MM.1S (cell line): ENCODE measurements at regions not wholly inside any gene's neighbourhood (a gene's known extent, or its start where the extent isn't known, plus 50 kb on each side); places are given as distances from the start of the nearest gene placed in this dataset.

ENCODE experiments used
- DNase-seq: peaks from one replicate; pipeline ENCODE4 v3.0.0-alpha.2; 2015
- H2AFZ ChIP-seq: fragments of 300-600 bp; sonication (generic); 2 replicates; pipeline ENCODE4 v1.6.0; 2016; ENCODE audit warnings: antibody characterized with exemption, low read length
- H3F3A ChIP-seq: fragments of 300-600 bp; sonication (generic); 2 replicates; pipeline ENCODE4 v1.6.1; 2016; ENCODE audit warnings: mild to moderate bottlenecking, antibody characterized with exemption, low read length, moderate library complexity, mixed read lengths; ENCODE audit not compliant: insufficient read depth
- H3K27ac ChIP-seq: fragments of 300-600 bp; sonication (generic); 2 replicates; pipeline ENCODE4 v1.5.1; 2016; ENCODE audit warnings: mild to moderate bottlenecking, low read length
- H3K27me3 ChIP-seq: fragments of 300-600 bp; sonication (generic); replicated peaks from 2 replicates; pipeline ENCODE4 v1.6.0; 2016; ENCODE audit warnings: low read length; ENCODE audit not compliant: insufficient read depth
- H3K36me3 ChIP-seq: fragments of 300-600 bp; sonication (generic); replicated peaks from 2 replicates; pipeline ENCODE4 v1.6.1; 2016; ENCODE audit warnings: mild to moderate bottlenecking, low read length, mixed read lengths; ENCODE audit not compliant: insufficient read depth
- H3K4me1 ChIP-seq: fragments of 300-600 bp; sonication (generic); 2 replicates; pipeline ENCODE4 v1.6.1; 2016; ENCODE audit warnings: low read length, mixed read lengths
- H3K4me2 ChIP-seq: fragments of 300-600 bp; sonication (generic); 2 replicates; pipeline ENCODE4 v1.6.0; 2016; ENCODE audit warnings: low read depth, low read length
- H3K4me3 ChIP-seq: fragments of 300-600 bp; sonication (generic); 2 replicates; pipeline ENCODE4 v1.5.1; 2016; ENCODE audit warnings: low read length, mixed read lengths
- H3K79me2 ChIP-seq: fragments of 300-600 bp; sonication (generic); 2 replicates; pipeline ENCODE4 v1.6.1; 2016; ENCODE audit warnings: mixed run types, low read length, mixed read lengths
- H3K9ac ChIP-seq: fragments of 300-600 bp; sonication (generic); 2 replicates; pipeline ENCODE4 v1.6.1; 2016; ENCODE audit warnings: low read length, mixed read lengths
- H3K9me2 ChIP-seq: fragments of 300-600 bp; sonication (generic); replicated peaks from 2 replicates; pipeline ENCODE4 v1.6.1; 2016; ENCODE audit warnings: mild to moderate bottlenecking, low read length, mixed read lengths; ENCODE audit not compliant: insufficient read depth
- H3K9me3 ChIP-seq: fragments of 300-600 bp; sonication (generic); replicated peaks from 2 replicates; pipeline ENCODE4 v1.6.1; 2016; ENCODE audit warnings: mild to moderate bottlenecking, low read length, mixed read lengths; ENCODE audit not compliant: insufficient read depth
- H4K20me1 ChIP-seq: fragments of 300-600 bp; sonication (generic); 2 replicates; pipeline ENCODE4 v1.6.1; 2016; ENCODE audit warnings: mild to moderate bottlenecking, low read length, moderate library complexity, mixed read lengths; ENCODE audit not compliant: insufficient read depth
- CTCF ChIP-seq: fragments of 300-600 bp; sonication (generic); IDR thresholded peaks from 2 replicates; pipeline ENCODE4 v1.5.1; 2016; ENCODE audit warnings: antibody characterized with exemption, low read length, mixed read lengths
- EZH2 ChIP-seq: fragments of 300-600 bp; sonication (generic); optimal IDR thresholded peaks from 2 replicates; pipeline ENCODE3; 2017; ENCODE audit warnings: low read depth, mild to moderate bottlenecking, antibody characterized with exemption, low read length, mixed read lengths
- EZH2phosphoT487 ChIP-seq: fragments of 300-600 bp; sonication (generic); IDR thresholded peaks from 2 replicates; pipeline ENCODE4 v1.6.1; 2018; ENCODE audit warnings: antibody characterized with exemption, low read length

- no peaks in the 10 kb centered on the region for H3K4me1 ChIP-seq
Measured at GRCh38 chr4:154033921-154034320, 245.0 kb upstream of the SFRP2 start.

GRCh38 chr4:154032914-154033313 is 244.0 kb upstream of the SFRP2 start:
- no peak for DNase-seq
- H3K9me3 ChIP-seq: no peaks in the 10 kb centered on the region
- no peak overlapping the region for H3K9ac ChIP-seq
- H3F3A ChIP-seq: no peaks in the 10 kb centered on the region
- no peak overlapping the region for H3K27ac ChIP-seq
- H3K4me2 ChIP-seq: no peak overlapping the region
- H3K4me1 ChIP-seq: no peaks in the 10 kb centered on the region
- H4K20me1 ChIP-seq: no peaks in the 10 kb centered on the region
- no peaks in the 10 kb centered on the region for H3K79me2 ChIP-seq
- no peak overlapping the region for H2AFZ ChIP-seq
- H3K4me3 ChIP-seq: no peak overlapping the region
- no peaks in the 10 kb centered on the region for H3K9me2 ChIP-seq
- TF ChIP-seq EZH2: no peak
- no peak for TF ChIP-seq EZH2phosphoT487
- TF ChIP-seq CTCF: no peak
- no peaks in the 10 kb centered on the region for H3K27me3 ChIP-seq
- H3K36me3 ChIP-seq: no peaks in the 10 kb centered on the region

More at GRCh38 chr4:154033921-154034320, 245.0 kb upstream of the SFRP2 start:
- no peaks in the 10 kb centered on the region for H3K9me3 ChIP-seq
- no peaks in the 10 kb centered on the region for H3K27me3 ChIP-seq
- H3K27ac ChIP-seq: no peak overlapping the region
- no peaks in the 10 kb centered on the region for H3K9me2 ChIP-seq
- H3K4me3 ChIP-seq: no peak overlapping the region
- DNase-seq: no peak
- H3K9ac ChIP-seq: no peak overlapping the region
- no peak overlapping the region for H2AFZ ChIP-seq
- H3K4me2 ChIP-seq: no peak overlapping the region
- H3K79me2 ChIP-seq: no peaks in the 10 kb centered on the region
- TF ChIP-seq CTCF (no peak), EZH2phosphoT487 (no peak), EZH2 (no peak)
- no peaks in the 10 kb centered on the region for H3K36me3 ChIP-seq
- H4K20me1 ChIP-seq: no peaks in the 10 kb centered on the region
- H3F3A ChIP-seq: no peaks in the 10 kb centered on the region

DNA sequence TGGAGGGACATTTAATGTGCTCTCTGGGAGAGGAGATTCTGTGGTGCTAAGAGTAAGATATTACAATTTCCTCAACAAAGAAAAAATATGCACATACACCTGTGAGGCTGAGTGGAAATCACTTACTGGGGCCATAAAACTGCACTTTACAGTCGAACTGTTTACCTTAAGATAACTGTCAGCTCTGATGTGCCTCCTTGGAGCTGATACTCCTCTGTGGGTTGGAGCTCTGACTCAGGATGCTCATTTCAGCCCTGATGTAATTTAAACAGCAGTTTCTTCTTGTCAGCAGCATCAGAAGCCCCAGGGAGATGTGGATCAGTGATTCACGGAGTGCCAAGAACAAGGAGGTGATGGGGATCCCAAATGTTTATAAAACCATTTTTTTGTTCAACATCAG is 241.9 kb upstream of the SFRP2 start:
- no peaks in the 10 kb centered on the region for H4K20me1 ChIP-seq
- H3K27ac ChIP-seq: no peak overlapping the region
- H2AFZ ChIP-seq: no peak overlapping the region

More for the DNA sequence above, 241.9 kb upstream of the SFRP2 start:
- H3K4me3 ChIP-seq: no peak overlapping the region
- H3K9me3 ChIP-seq: no peaks in the 10 kb centered on the region
- H3K79me2 ChIP-seq: no peaks in the 10 kb centered on the region
- H3K4me1 ChIP-seq: no peaks in the 10 kb centered on the region
- no peaks in the 10 kb centered on the region for H3F3A ChIP-seq
- H3K27me3 ChIP-seq: no peaks in the 10 kb centered on the region
- DNase-seq: no peak
- H3K9me2 ChIP-seq: no peaks in the 10 kb centered on the region
- no peak overlapping the region for H3K9ac ChIP-seq
- H3K36me3 ChIP-seq: no peaks in the 10 kb centered on the region
- no peak overlapping the region for H3K4me2 ChIP-seq
- TF ChIP-seq CTCF (no peak), EZH2phosphoT487 (no peak), EZH2 (no peak)
